Ishikawa (cell line): ENCODE measurements at regions not wholly inside any gene's neighbourhood (a gene's known extent, or its start where the extent isn't known, plus 50 kb on each side); places are given as distances from the start of the nearest gene placed in this dataset.

Experiments
- RAD21 ChIP-seq: IDR thresholded peaks from 2 replicates; pipeline ENCODE4 v1.6.1; 2012; ENCODE audit warnings: low read depth
- YY1 ChIP-seq: IDR thresholded peaks from 2 replicates; pipeline ENCODE4 v1.6.1; 2012; ENCODE audit warnings: low read depth

DNA sequence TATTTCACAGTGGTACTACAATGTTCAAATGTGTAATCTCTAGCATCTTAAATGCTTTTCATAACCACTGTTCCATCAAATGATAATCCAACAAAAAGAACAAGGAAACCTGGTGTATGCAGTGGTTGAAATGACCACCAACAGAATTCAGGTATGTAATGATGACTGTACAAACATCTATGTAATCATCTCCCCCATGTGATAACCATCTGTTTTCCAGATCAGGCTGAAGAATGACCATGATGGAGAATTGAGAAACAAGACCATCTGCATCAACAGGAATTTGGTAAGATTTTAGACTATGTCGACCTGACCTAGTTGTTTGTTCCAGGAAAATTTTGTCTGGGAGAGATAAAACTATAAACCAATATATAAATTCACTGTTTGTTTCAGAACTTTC is 81.3 kb upstream of the ASCC3 start:
- TF ChIP-seq RAD21: no peak
- no peak for TF ChIP-seq YY1
